ENCODE measurements at regions not wholly inside any gene's neighbourhood (a gene's known extent, or its start where the extent isn't known, plus 50 kb on each side); places are given as distances from the start of the nearest gene placed in this dataset.

DNA sequence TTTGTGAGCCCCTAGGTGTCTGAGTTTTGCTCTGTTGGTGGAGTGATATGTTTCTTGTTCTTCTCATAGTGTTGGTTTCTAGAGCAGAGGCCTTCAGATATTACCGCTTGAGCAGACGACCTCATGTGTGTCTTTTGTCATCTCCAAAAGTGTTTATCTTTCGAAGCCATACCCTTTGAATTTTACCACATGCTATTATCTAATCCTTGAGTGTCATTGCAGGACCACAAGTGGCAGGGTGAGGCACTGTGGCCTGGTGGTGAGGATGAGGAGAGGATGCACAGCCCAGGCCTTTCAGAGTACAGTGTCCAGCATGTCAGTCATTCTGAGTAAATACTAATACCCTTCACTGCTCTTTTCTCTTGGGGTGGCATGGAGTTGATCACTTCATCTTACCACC lies 57.2 kb upstream of the CISTR start (continued):
- TF ChIP-seq, protein P1, sequence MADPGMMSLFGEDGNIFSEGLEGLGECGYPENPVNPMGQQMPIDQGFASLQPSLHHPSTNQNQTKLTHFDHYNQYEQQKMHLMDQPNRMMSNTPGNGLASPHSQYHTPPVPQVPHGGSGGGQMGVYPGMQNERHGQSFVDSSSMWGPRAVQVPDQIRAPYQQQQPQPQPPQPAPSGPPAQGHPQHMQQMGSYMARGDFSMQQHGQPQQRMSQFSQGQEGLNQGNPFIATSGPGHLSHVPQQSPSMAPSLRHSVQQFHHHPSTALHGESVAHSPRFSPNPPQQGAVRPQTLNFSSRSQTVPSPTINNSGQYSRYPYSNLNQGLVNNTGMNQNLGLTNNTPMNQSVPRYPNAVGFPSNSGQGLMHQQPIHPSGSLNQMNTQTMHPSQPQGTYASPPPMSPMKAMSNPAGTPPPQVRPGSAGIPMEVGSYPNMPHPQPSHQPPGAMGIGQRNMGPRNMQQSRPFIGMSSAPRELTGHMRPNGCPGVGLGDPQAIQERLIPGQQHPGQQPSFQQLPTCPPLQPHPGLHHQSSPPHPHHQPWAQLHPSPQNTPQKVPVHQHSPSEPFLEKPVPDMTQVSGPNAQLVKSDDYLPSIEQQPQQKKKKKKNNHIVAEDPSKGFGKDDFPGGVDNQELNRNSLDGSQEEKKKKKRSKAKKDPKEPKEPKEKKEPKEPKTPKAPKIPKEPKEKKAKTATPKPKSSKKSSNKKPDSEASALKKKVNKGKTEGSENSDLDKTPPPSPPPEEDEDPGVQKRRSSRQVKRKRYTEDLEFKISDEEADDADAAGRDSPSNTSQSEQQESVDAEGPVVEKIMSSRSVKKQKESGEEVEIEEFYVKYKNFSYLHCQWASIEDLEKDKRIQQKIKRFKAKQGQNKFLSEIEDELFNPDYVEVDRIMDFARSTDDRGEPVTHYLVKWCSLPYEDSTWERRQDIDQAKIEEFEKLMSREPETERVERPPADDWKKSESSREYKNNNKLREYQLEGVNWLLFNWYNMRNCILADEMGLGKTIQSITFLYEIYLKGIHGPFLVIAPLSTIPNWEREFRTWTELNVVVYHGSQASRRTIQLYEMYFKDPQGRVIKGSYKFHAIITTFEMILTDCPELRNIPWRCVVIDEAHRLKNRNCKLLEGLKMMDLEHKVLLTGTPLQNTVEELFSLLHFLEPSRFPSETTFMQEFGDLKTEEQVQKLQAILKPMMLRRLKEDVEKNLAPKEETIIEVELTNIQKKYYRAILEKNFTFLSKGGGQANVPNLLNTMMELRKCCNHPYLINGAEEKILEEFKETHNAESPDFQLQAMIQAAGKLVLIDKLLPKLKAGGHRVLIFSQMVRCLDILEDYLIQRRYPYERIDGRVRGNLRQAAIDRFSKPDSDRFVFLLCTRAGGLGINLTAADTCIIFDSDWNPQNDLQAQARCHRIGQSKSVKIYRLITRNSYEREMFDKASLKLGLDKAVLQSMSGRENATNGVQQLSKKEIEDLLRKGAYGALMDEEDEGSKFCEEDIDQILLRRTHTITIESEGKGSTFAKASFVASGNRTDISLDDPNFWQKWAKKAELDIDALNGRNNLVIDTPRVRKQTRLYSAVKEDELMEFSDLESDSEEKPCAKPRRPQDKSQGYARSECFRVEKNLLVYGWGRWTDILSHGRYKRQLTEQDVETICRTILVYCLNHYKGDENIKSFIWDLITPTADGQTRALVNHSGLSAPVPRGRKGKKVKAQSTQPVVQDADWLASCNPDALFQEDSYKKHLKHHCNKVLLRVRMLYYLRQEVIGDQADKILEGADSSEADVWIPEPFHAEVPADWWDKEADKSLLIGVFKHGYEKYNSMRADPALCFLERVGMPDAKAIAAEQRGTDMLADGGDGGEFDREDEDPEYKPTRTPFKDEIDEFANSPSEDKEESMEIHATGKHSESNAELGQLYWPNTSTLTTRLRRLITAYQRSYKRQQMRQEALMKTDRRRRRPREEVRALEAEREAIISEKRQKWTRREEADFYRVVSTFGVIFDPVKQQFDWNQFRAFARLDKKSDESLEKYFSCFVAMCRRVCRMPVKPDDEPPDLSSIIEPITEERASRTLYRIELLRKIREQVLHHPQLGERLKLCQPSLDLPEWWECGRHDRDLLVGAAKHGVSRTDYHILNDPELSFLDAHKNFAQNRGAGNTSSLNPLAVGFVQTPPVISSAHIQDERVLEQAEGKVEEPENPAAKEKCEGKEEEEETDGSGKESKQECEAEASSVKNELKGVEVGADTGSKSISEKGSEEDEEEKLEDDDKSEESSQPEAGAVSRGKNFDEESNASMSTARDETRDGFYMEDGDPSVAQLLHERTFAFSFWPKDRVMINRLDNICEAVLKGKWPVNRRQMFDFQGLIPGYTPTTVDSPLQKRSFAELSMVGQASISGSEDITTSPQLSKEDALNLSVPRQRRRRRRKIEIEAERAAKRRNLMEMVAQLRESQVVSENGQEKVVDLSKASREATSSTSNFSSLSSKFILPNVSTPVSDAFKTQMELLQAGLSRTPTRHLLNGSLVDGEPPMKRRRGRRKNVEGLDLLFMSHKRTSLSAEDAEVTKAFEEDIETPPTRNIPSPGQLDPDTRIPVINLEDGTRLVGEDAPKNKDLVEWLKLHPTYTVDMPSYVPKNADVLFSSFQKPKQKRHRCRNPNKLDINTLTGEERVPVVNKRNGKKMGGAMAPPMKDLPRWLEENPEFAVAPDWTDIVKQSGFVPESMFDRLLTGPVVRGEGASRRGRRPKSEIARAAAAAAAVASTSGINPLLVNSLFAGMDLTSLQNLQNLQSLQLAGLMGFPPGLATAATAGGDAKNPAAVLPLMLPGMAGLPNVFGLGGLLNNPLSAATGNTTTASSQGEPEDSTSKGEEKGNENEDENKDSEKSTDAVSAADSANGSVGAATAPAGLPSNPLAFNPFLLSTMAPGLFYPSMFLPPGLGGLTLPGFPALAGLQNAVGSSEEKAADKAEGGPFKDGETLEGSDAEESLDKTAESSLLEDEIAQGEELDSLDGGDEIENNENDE (IDR thresholded peaks at IDR 0.05; ENCODE audit: insufficient replicate concordance, low read length): no peak
- TF ChIP-seq SP2 (IDR thresholded peaks at IDR 0.05; ENCODE audit: low read length): no peak

Data from H1 (cell line).